MM.1S (cell line): ENCODE measurements at regions not wholly inside any gene's neighbourhood (a gene's known extent, or its start where the extent isn't known, plus 50 kb on each side); places are given as distances from the start of the nearest gene placed in this dataset.
A peak's percentile ranks its signal among the peaks of the same experiment; 100 is the strongest.

ENCODE experiments used
- DNase-seq: peaks from one replicate; pipeline ENCODE4 v3.0.0-alpha.2; 2015
- H2AFZ ChIP-seq: fragments of 300-600 bp; sonication (generic); 2 replicates; pipeline ENCODE4 v1.6.0; 2016; ENCODE audit warnings: antibody characterized with exemption, low read length
- H3F3A ChIP-seq: fragments of 300-600 bp; sonication (generic); 2 replicates; pipeline ENCODE4 v1.6.1; 2016; ENCODE audit warnings: mild to moderate bottlenecking, antibody characterized with exemption, low read length, moderate library complexity, mixed read lengths; ENCODE audit not compliant: insufficient read depth
- H3K27ac ChIP-seq: fragments of 300-600 bp; sonication (generic); 2 replicates; pipeline ENCODE4 v1.5.1; 2016; ENCODE audit warnings: mild to moderate bottlenecking, low read length
- H3K27me3 ChIP-seq: fragments of 300-600 bp; sonication (generic); replicated peaks from 2 replicates; pipeline ENCODE4 v1.6.0; 2016; ENCODE audit warnings: low read length; ENCODE audit not compliant: insufficient read depth
- H3K36me3 ChIP-seq: fragments of 300-600 bp; sonication (generic); replicated peaks from 2 replicates; pipeline ENCODE4 v1.6.1; 2016; ENCODE audit warnings: mild to moderate bottlenecking, low read length, mixed read lengths; ENCODE audit not compliant: insufficient read depth
- H3K4me1 ChIP-seq: fragments of 300-600 bp; sonication (generic); 2 replicates; pipeline ENCODE4 v1.6.1; 2016; ENCODE audit warnings: low read length, mixed read lengths
- H3K4me2 ChIP-seq: fragments of 300-600 bp; sonication (generic); 2 replicates; pipeline ENCODE4 v1.6.0; 2016; ENCODE audit warnings: low read depth, low read length
- H3K4me3 ChIP-seq: fragments of 300-600 bp; sonication (generic); 2 replicates; pipeline ENCODE4 v1.5.1; 2016; ENCODE audit warnings: low read length, mixed read lengths
- H3K79me2 ChIP-seq: fragments of 300-600 bp; sonication (generic); 2 replicates; pipeline ENCODE4 v1.6.1; 2016; ENCODE audit warnings: mixed run types, low read length, mixed read lengths
- H3K9ac ChIP-seq: fragments of 300-600 bp; sonication (generic); 2 replicates; pipeline ENCODE4 v1.6.1; 2016; ENCODE audit warnings: low read length, mixed read lengths
- H3K9me2 ChIP-seq: fragments of 300-600 bp; sonication (generic); replicated peaks from 2 replicates; pipeline ENCODE4 v1.6.1; 2016; ENCODE audit warnings: mild to moderate bottlenecking, low read length, mixed read lengths; ENCODE audit not compliant: insufficient read depth
- H3K9me3 ChIP-seq: fragments of 300-600 bp; sonication (generic); replicated peaks from 2 replicates; pipeline ENCODE4 v1.6.1; 2016; ENCODE audit warnings: mild to moderate bottlenecking, low read length, mixed read lengths; ENCODE audit not compliant: insufficient read depth
- H4K20me1 ChIP-seq: fragments of 300-600 bp; sonication (generic); 2 replicates; pipeline ENCODE4 v1.6.1; 2016; ENCODE audit warnings: mild to moderate bottlenecking, low read length, moderate library complexity, mixed read lengths; ENCODE audit not compliant: insufficient read depth
- CTCF ChIP-seq: fragments of 300-600 bp; sonication (generic); IDR thresholded peaks from 2 replicates; pipeline ENCODE4 v1.5.1; 2016; ENCODE audit warnings: antibody characterized with exemption, low read length, mixed read lengths
- EZH2 ChIP-seq: fragments of 300-600 bp; sonication (generic); optimal IDR thresholded peaks from 2 replicates; pipeline ENCODE3; 2017; ENCODE audit warnings: low read depth, mild to moderate bottlenecking, antibody characterized with exemption, low read length, mixed read lengths
- EZH2phosphoT487 ChIP-seq: fragments of 300-600 bp; sonication (generic); IDR thresholded peaks from 2 replicates; pipeline ENCODE4 v1.6.1; 2018; ENCODE audit warnings: antibody characterized with exemption, low read length

- Histone ChIP-seq H3K9me2 (no peaks in the 10 kb centered on the region), H3K4me3 (no peak overlapping the region), H3K9me3 (no peaks in the 10 kb centered on the region), H2AFZ (no peak overlapping the region), H3K9ac (no peak overlapping the region), H3K36me3 (no peaks in the 10 kb centered on the region), H3K4me1 (no peaks in the 10 kb centered on the region), H3K27me3 (no peaks in the 10 kb centered on the region), H3F3A (no peaks in the 10 kb centered on the region), H3K27ac (no peak overlapping the region), H4K20me1 (no peaks in the 10 kb centered on the region), H3K79me2 (no peaks in the 10 kb centered on the region), H3K4me2 (no peak overlapping the region)
- DNase-seq = no peak
- TF ChIP-seq EZH2 = no peak
- no peak for TF ChIP-seq EZH2phosphoT487
- no peak for TF ChIP-seq CTCF
Measured at GRCh38 chr4:22179124-22179874, 230.7 kb upstream of the KCNIP4 start.

- Histone ChIP-seq H3K9ac (no peak overlapping the region), H3K4me1 (no peaks in the 10 kb centered on the region), H4K20me1 (no peaks in the 10 kb centered on the region), H3K4me2 (no peak overlapping the region), H3K27ac (no peak overlapping the region), H2AFZ (no peak overlapping the region), H3F3A (no peaks in the 10 kb centered on the region), H3K9me3 (no peaks in the 10 kb centered on the region), H3K79me2 (no peaks in the 10 kb centered on the region), H3K36me3 (no peaks in the 10 kb centered on the region), H3K4me3 (no peak overlapping the region), H3K9me2 (no peaks in the 10 kb centered on the region), H3K27me3 (no peaks in the 10 kb centered on the region)
- peak; percentile 41 for DNase-seq
- TF ChIP-seq CTCF = no peak
- TF ChIP-seq EZH2 = no peak
- no peak for TF ChIP-seq EZH2phosphoT487
Measured at GRCh38 chr4:22174640-22175039, 226.1 kb upstream of the KCNIP4 start.

GRCh38 chr4:22170353-22170752 lies 221.8 kb upstream of the KCNIP4 start:
- no peaks in the 10 kb centered on the region for H3K9me3 ChIP-seq
- TF ChIP-seq EZH2phosphoT487 = no peak
- TF ChIP-seq CTCF = no peak
- no peaks in the 10 kb centered on the region for H3K27me3 ChIP-seq
- no peaks in the 10 kb centered on the region for H4K20me1 ChIP-seq
- no peaks in the 10 kb centered on the region for H3K36me3 ChIP-seq
- H3K27ac ChIP-seq = no peak overlapping the region
- no peak for DNase-seq
- H3K4me3 ChIP-seq = no peak overlapping the region
- no peak overlapping the region for H3K9ac ChIP-seq
- no peaks in the 10 kb centered on the region for H3K4me1 ChIP-seq
- no peak overlapping the region for H3K4me2 ChIP-seq
- H3K9me2 ChIP-seq = no peaks in the 10 kb centered on the region
- H2AFZ ChIP-seq = no peak overlapping the region
- H3F3A ChIP-seq = no peaks in the 10 kb centered on the region
- H3K79me2 ChIP-seq = no peaks in the 10 kb centered on the region
